ENCODE measurements at regions not wholly inside any gene's neighbourhood (a gene's known extent, or its start where the extent isn't known, plus 50 kb on each side); places are given as distances from the start of the nearest gene placed in this dataset.

GRCh38 chr12:24643120-24644119 is 305.5 kb downstream of the BCAT1 start:
- TF ChIP-seq POLR2A (IDR thresholded peaks at IDR 0.05; ENCODE audit: extremely low read depth, insufficient read length), result no peak
- TF ChIP-seq, protein P1, sequence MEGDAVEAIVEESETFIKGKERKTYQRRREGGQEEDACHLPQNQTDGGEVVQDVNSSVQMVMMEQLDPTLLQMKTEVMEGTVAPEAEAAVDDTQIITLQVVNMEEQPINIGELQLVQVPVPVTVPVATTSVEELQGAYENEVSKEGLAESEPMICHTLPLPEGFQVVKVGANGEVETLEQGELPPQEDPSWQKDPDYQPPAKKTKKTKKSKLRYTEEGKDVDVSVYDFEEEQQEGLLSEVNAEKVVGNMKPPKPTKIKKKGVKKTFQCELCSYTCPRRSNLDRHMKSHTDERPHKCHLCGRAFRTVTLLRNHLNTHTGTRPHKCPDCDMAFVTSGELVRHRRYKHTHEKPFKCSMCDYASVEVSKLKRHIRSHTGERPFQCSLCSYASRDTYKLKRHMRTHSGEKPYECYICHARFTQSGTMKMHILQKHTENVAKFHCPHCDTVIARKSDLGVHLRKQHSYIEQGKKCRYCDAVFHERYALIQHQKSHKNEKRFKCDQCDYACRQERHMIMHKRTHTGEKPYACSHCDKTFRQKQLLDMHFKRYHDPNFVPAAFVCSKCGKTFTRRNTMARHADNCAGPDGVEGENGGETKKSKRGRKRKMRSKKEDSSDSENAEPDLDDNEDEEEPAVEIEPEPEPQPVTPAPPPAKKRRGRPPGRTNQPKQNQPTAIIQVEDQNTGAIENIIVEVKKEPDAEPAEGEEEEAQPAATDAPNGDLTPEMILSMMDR (IDR thresholded peaks at IDR 0.05; ENCODE audit: low read depth, low read length), result no peak
- TF ChIP-seq MYC (IDR thresholded peaks at IDR 0.05; ENCODE audit: low read depth, low read length), result no peak
- TF ChIP-seq, protein P2, sequence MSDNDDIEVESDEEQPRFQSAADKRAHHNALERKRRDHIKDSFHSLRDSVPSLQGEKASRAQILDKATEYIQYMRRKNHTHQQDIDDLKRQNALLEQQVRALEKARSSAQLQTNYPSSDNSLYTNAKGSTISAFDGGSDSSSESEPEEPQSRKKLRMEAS (IDR thresholded peaks at IDR 0.05; ENCODE audit: low read depth, low read length), result no peak

All from NB4 (cell line).